SKM-1 treated with dmso at 0.1 percent for 144 hours (cell line): ENCODE measurements at regions not wholly inside any gene's neighbourhood (a gene's known extent, or its start where the extent isn't known, plus 50 kb on each side); places are given as distances from the start of the nearest gene placed in this dataset.
"Not testable (repeated sequence)": the region's sequence is repeated elsewhere in the genome, so short reads cannot be mapped to it uniquely, and the experiment has no call there.

Source experiments
- DNase-seq: peaks from one replicate; lab custom pipeline; 2025; ENCODE audit not compliant: unreplicated experiment; lab: John Stamatoyannopoulos, UW

- DNase-seq: peak; percentile 40
Measured at GRCh38 chr7:10412422-10413019, 561.2 kb upstream of the PHF14 start.

DNA sequence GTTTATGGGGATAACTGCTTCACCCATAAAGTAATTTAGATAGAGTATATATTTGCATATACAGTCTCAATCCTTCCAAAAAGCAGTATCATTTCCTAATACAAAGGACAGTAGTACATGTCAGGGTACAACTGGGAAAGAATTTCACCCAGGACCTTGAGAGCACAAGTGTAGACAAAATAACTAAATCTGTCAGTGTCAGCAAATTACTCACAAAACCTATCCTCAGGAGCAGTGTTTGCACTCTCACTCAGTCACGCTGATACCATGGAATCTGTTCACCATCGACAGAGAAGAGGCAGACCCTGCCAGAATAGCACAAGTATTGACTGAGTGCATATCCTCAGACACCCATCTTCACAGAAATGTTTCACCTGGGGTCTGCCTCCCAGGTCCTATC lies 554.7 kb upstream of the PHF14 start:
- DNase-seq: no peak

DNA sequence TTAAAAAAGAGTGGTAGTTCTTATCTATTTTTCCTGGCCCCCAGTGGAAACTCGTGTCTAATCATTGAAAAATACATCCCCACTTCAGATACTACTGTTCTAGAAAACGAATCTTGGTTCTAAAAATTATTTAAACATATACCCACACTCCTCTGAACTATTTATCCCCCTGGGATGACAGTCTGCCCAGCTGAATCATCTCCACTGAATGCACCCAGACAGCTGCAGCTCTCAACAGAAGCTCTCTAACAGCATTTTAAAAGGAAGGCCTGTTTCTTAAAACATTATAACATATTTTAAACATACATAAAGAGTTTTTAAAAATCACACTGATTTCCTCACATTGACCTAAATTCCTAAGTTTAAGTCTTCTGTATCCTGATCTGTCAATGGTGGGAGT lies 544.6 kb upstream of the PHF14 start:
- DNase-seq: no peak

DNA sequence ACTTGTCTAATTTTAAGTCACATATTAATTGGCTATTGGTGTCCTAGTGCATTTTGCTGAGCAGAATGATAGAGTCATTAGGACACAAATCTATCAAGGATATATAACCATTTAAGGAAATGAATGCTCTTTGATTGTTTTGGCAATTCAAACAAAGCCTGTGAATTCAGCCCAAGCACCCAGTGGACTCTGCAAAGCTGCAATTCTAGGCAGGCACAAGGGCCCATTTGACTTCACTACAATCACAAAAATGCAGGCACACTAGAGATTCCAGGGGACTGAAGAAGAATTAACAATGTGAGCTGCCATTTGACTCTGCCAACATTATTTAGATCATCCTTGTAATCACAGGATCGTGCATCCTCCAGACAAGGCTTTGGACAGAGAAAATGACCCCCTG lies 544.2 kb upstream of the PHF14 start:
- DNase-seq: no peak

GRCh38 chr7:10436302-10436701 lies 537.4 kb upstream of the PHF14 start:
- no peak for DNase-seq

- no peak for DNase-seq
Measured at GRCh38 chr7:10439027-10439426, 534.6 kb upstream of the PHF14 start.

- no peak for DNase-seq
Measured at GRCh38 chr7:10455936-10456335, 517.7 kb upstream of the PHF14 start.

DNA sequence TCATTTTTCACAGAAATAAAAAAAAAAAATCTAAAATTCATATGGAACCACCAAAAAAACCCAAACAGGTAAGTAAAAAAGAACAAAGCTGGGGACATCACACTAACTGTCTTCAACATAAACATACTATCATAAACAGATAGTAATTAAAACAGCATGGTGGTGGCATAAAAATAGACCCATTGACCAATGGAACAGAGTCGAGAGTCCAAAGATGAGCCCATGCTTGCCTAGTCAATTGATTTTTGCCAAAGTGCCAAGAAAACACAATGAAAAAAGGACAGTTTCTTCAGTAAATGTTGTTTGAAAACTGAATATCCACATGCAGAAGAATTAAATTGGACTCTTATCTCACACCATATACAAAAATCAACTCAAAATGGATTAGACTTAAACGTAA lies 513.2 kb upstream of the PHF14 start:
- DNase-seq: no peak

- DNase-seq: no peak
Measured at GRCh38 chr7:10463701-10464100, 510.0 kb upstream of the PHF14 start.

GRCh38 chr7:10465536-10465935 lies 508.1 kb upstream of the PHF14 start:
- DNase-seq: not testable (repeated sequence)

GRCh38 chr7:10468908-10469307 lies 504.8 kb upstream of the PHF14 start:
- no peak for DNase-seq

DNA sequence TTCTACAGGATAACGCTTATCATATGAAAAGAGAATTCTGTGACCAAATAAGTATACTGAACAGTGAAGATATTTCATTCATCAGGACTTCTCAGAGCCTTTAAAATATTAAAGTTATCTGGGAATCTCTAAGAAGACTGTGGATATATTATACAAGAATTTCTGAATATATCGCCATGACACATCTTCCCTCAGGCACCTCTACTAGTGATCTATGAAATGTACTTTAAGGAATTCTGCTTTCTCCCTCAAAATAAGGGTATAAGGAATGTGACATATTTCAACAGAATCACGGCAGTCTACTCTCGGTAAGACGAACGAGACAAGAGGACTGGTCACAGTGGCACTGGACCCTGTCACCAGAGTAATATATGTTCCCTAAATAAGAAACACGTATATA lies 504.2 kb upstream of the PHF14 start:
- DNase-seq: no peak

- no peak for DNase-seq
Measured at GRCh38 chr7:10471280-10472058, 502.2 kb upstream of the PHF14 start.

- DNase-seq: no peak
Measured at GRCh38 chr7:10472115-10472514, 501.6 kb upstream of the PHF14 start.

- DNase-seq: no peak
Measured at GRCh38 chr7:10473569-10473968, 500.1 kb upstream of the PHF14 start.

DNA sequence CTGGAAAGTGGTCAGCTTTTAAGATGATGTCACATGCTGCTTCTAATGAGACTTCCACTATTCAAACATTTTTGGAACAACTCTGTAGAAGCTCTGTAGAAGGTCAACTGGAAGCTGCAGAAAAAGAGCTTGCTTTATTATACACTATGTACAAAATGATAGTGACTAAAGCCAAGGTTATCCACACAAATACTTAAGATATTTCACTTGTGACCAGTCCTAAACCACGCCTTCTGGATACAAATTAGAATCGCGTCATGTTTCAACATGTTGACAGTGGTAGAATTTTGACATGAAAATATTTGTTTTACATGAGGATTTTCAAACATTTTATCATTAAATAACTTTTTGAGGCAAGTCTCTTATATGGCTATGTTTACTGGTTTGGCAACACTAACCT lies 499.6 kb upstream of the PHF14 start:
- no peak for DNase-seq

- no peak for DNase-seq
Measured at GRCh38 chr7:10475940-10476641, 497.6 kb upstream of the PHF14 start.

DNA sequence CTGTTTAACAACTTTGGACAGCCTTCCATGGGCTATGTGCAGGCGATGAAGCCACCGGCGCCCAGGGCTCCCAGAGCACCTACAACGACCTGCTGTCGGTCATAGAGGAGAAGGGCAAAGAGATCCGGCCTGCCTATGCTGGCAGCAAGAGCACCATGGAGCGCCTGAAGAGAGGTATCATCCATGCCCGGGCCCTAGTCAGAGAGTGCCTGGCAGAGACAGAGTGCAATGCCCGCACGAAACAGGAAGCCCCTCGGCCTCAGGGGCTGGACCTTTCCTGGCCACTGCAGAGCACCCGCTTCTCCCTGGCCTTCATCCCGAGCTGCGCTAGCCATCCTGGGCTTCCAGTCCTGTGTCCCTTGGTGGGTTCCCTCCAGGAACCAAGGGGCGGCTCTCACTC lies 497.0 kb upstream of the PHF14 start:
- DNase-seq: no peak

GRCh38 chr7:10483671-10484070 lies 490.0 kb upstream of the PHF14 start:
- no peak for DNase-seq

DNA sequence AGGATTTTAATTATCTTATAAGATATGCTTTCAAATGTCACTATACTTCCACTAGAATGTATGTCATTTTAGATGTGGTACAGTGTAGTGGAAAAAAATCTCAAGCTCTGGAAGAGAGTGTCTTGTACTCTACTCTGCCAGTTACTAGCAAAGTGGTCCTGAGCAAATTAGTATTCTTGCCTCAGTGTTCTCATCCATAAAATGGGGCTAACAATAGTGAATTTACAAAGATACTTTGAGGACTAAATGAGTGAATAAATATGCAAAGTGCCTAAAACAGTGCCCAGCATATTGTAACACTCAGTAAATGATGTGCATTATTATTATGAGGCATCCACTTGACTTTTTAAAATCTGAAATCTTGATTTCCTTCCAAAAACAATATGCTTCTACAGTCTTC lies 488.9 kb upstream of the PHF14 start:
- no peak for DNase-seq

GRCh38 chr7:10501206-10501884 lies 472.3 kb upstream of the PHF14 start:
- not testable (repeated sequence) for DNase-seq

DNA sequence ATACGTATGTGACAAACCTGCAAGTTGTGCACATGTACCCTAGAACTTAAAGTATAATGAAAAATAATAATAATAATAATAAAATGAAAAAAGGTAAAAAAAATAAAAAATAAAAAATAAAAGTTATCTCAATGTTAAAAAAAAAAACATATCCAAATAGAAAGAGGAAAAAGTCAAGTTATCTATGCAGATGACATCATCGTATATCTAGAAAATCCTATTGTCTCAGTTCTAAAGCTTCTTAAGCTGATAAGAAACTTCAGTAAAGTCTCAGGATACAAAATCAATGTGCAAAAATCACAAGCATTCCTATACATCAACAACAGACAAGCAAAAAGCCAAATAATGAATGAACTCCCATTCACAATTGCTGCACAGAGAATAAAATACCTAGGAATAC lies 466.6 kb upstream of the PHF14 start:
- no peak for DNase-seq
